Astrocyte of the spinal cord (primary cell): ENCODE measurements at regions not wholly inside any gene's neighbourhood (a gene's known extent, or its start where the extent isn't known, plus 50 kb on each side); places are given as distances from the start of the nearest gene placed in this dataset.

Source experiments
- DNase-seq: peaks from one replicate; pipeline ENCODE4 v3.0.0; 2011; ENCODE audit warnings: low read depth, low spot score
- H3K4me3 ChIP-seq: 2 replicates; pipeline ENCODE4 v1.5.1; 2011; ENCODE audit warnings: low read depth, mild to moderate bottlenecking, low read length, moderate library complexity
- in situ Hi-C: cut with HindIII; loops from 2 replicates; pipeline ENCODE4 v1.10.0; 2017; ENCODE audit warnings: low sequenced_read_pairs
- TF ChIP-seq, protein P1 (sequence below): IDR thresholded peaks from 2 replicates; pipeline ENCODE4 v1.5.1; 2012; ENCODE audit warnings: low read depth, mild to moderate bottlenecking, low read length, inconsistent platforms

DNA sequence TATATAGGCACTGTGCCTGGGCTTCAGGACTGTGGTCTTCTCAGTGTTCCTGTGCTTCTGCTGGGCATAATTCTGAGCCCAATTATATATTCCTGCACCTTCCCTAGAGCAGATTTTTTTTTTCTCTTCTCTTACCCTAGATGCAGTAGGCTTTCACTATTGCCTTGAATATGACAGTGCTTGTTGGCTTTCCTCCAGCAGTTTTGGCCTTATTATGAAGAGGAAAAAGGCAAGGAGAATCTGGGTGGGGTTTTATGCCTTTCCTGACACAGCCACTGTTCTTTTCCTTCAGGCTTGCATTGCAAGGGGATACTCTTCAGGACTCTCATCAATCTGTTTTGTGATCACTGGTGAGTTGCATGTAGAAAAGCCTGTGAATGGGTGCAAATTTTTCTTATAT lies 221.9 kb upstream of the CELF4 start:
- DNase-seq = no peak
- TF ChIP-seq, protein P1, sequence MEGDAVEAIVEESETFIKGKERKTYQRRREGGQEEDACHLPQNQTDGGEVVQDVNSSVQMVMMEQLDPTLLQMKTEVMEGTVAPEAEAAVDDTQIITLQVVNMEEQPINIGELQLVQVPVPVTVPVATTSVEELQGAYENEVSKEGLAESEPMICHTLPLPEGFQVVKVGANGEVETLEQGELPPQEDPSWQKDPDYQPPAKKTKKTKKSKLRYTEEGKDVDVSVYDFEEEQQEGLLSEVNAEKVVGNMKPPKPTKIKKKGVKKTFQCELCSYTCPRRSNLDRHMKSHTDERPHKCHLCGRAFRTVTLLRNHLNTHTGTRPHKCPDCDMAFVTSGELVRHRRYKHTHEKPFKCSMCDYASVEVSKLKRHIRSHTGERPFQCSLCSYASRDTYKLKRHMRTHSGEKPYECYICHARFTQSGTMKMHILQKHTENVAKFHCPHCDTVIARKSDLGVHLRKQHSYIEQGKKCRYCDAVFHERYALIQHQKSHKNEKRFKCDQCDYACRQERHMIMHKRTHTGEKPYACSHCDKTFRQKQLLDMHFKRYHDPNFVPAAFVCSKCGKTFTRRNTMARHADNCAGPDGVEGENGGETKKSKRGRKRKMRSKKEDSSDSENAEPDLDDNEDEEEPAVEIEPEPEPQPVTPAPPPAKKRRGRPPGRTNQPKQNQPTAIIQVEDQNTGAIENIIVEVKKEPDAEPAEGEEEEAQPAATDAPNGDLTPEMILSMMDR = no peak
- H3K4me3 ChIP-seq = no peak overlapping the region
- in situ Hi-C loops = no loop called here

GRCh38 chr18:37783771-37784170 lies 218.2 kb upstream of the CELF4 start:
- in situ Hi-C loops = no loop called here
- H3K4me3 ChIP-seq = no peak overlapping the region
- no peak for DNase-seq
- TF ChIP-seq, protein P1 = no peak

DNA sequence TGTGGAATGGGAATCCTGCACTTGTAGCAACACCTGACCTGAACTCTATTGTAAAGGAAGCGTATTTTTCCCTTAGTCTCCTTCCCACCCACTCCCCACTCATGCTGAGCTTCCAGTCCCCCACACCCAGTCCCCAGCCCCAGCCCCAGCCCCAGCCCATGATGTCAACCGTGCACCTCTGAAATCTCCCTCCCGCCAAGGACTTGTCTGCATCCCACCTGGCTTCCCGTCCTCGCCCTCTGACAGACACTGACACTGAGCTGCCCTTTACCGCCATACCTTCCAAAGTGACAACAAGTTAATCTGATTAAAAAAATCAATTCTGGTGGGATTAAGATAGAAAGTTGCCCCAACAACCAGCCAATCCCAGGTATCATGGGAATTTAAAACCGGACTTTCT lies 213.6 kb upstream of the CELF4 start:
- H3K4me3 ChIP-seq = no peak overlapping the region
- in situ Hi-C loops = no loop called here
- DNase-seq = no peak
- TF ChIP-seq, protein P1 = no peak

- H3K4me3 ChIP-seq = no peak overlapping the region
- DNase-seq = peak; percentile 6
- in situ Hi-C loops = no loop called here
- TF ChIP-seq, protein P1 = peak; percentile 68
Observed at GRCh38 chr18:37778417-37779165, 213.0 kb upstream of the CELF4 start.

DNA sequence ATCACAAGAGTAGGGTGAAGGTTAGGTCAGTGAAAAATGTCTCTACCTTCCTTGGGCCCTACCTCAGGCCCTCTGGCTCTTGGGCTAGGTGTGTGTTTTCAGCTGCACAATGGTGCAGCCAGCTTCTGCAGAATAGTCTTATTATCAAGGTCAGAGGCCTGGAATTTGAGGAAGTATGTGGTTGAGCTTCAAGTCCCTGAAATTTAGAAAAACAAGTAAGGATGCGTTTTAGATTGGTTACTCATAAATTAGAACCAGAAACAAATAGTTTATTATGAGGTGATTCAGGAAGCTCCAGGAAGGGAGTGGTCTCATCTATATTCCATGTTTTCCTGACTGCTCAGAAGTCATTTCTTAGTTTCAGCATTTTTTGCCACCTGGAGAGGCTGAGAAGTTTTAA lies 204.2 kb upstream of the CELF4 start:
- TF ChIP-seq, protein P1 = no peak
- no peak for DNase-seq
- in situ Hi-C loops = no loop called here
- no peak overlapping the region for H3K4me3 ChIP-seq

GRCh38 chr18:37764541-37765288 lies 199.1 kb upstream of the CELF4 start:
- DNase-seq = no peak
- no peak overlapping the region for H3K4me3 ChIP-seq
- TF ChIP-seq, protein P1 = no peak
- in situ Hi-C loops = no loop called here
